ENCODE measurements at regions not wholly inside any gene's neighbourhood (a gene's known extent, or its start where the extent isn't known, plus 50 kb on each side); places are given as distances from the start of the nearest gene placed in this dataset.
A peak's percentile ranks its signal among the peaks of the same experiment; 100 is the strongest.

DNA sequence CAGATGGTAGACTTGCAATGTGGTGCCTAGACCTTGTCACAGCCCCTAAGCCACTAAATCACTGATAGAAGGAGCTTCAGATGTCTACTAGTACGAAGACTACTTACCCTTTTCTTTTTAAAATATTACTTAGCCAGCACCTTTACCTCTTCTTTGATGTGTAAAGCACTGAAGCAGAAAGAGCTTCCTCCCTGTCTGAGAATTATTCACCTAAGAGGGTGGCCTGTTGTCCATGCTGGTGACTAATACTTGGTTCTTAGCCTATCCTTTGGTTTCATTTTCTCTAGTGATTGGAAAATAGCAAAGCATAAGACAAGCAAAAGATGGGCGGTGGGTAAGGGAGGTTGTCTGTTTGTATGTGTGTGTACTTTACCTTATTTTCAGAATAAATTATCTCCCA lies 794.6 kb downstream of the TFAP2A start:
- Histone ChIP-seq H3K4me2 (ENCODE audit: low read length) (0 out of 2 replicates have a peak overlapping the region, but pooled peaks have one; percentile 38), H3F3A (ENCODE audit: low read length, unreplicated experiment) (no peaks in the 10 kb centered on the region), H3K79me2 (ENCODE audit: low read length) (no peaks in the 10 kb centered on the region), H3K4me3 (ENCODE audit: low read length) (no peak overlapping the region), H3K9me2 (replicated peaks; ENCODE audit: low read length) (no peaks in the 10 kb centered on the region), H3K9me3 (ENCODE audit: low read length) (no peaks in the 10 kb centered on the region), H3K27ac (ENCODE audit: low read length) (no peak overlapping the region), H4K20me1 (ENCODE audit: low read length) (no peaks in the 10 kb centered on the region), H3K4me1 (ENCODE audit: insufficient read depth, low read length) (no peaks in the 10 kb centered on the region), H3K36me3 (ENCODE audit: low read depth, low read length) (no peaks in the 10 kb centered on the region), H3K9ac (ENCODE audit: low read length) (no peak overlapping the region), H2AFZ (ENCODE audit: low read length) (no peak overlapping the region), H3K27me3 (ENCODE audit: low read length) (peaks cover 16% of the 10 kb centered on the region)
- intact Hi-C loops (cut with micrococcal nuclease) = no loop called here
- no peak for ATAC-seq
- no peak for TF ChIP-seq EZH2 (IDR thresholded peaks at IDR 0.05; ENCODE audit: low read length, unreplicated experiment)
- no peak for TF ChIP-seq EZH2phosphoT487 (IDR thresholded peaks at IDR 0.05; ENCODE audit: borderline replicate concordance, low read length)
- TF ChIP-seq, protein P1, sequence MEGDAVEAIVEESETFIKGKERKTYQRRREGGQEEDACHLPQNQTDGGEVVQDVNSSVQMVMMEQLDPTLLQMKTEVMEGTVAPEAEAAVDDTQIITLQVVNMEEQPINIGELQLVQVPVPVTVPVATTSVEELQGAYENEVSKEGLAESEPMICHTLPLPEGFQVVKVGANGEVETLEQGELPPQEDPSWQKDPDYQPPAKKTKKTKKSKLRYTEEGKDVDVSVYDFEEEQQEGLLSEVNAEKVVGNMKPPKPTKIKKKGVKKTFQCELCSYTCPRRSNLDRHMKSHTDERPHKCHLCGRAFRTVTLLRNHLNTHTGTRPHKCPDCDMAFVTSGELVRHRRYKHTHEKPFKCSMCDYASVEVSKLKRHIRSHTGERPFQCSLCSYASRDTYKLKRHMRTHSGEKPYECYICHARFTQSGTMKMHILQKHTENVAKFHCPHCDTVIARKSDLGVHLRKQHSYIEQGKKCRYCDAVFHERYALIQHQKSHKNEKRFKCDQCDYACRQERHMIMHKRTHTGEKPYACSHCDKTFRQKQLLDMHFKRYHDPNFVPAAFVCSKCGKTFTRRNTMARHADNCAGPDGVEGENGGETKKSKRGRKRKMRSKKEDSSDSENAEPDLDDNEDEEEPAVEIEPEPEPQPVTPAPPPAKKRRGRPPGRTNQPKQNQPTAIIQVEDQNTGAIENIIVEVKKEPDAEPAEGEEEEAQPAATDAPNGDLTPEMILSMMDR (conservative IDR thresholded peaks at IDR 0.05; ENCODE audit: low read depth, low read length) = no peak
- no TSS peak for BruUV-seq (replicated peaks)
- CTCF ChIA-PET = no interaction called here
- POLR2A ChIA-PET (ENCODE audit: unreplicated experiment) = no interaction called here
- DNase-seq = peak; percentile 41

DNA sequence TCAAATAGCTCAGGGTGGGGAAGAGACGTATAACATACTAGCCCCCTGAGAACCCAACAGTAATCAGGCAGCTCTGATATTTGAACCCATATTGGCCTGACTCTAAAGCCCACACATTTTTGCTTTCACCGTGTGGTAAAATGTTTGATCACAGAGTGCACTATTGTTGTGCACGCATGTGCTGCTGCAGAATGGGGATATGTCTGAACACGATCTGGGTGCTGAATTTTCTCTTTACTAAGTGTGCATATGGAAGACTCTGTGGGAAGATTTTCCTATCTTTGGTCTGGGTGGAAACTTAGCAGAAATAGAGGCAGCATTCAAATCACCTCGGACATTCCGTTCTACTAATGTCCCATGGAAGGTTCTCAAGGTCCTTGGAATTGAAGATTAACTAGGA lies 800.1 kb downstream of the TFAP2A start:
- H3K9me2 ChIP-seq (replicated peaks; ENCODE audit: low read length) = no peaks in the 10 kb centered on the region
- no peak overlapping the region for H3K27ac ChIP-seq (ENCODE audit: low read length)
- H3K79me2 ChIP-seq (ENCODE audit: low read length) = no peaks in the 10 kb centered on the region
- no peaks in the 10 kb centered on the region for H3K4me1 ChIP-seq (ENCODE audit: insufficient read depth, low read length)
- no peak for DNase-seq
- BruUV-seq (replicated peaks) = no TSS peak
- no peaks in the 10 kb centered on the region for H3K9me3 ChIP-seq (ENCODE audit: low read length)
- intact Hi-C loops (cut with micrococcal nuclease) = loop anchor here (10.0 kb wide), 1 partner anchor 360 kb away; no protein-coding TSS in a partner anchor
- H3K4me2 ChIP-seq (ENCODE audit: low read length) = no peak overlapping the region
- ChIA-PET CTCF (no interaction called here), POLR2A (ENCODE audit: unreplicated experiment) (no interaction called here)
- H3K4me3 ChIP-seq (ENCODE audit: low read length) = no peak overlapping the region
- no peak overlapping the region for H2AFZ ChIP-seq (ENCODE audit: low read length)
- H3K9ac ChIP-seq (ENCODE audit: low read length) = no peak overlapping the region
- no peaks in the 10 kb centered on the region for H3F3A ChIP-seq (ENCODE audit: low read length, unreplicated experiment)
- no peak for ATAC-seq
- H4K20me1 ChIP-seq (ENCODE audit: low read length) = no peaks in the 10 kb centered on the region
- H3K27me3 ChIP-seq (ENCODE audit: low read length) = peaks cover 35% of the 10 kb centered on the region
- H3K36me3 ChIP-seq (ENCODE audit: low read depth, low read length) = no peaks in the 10 kb centered on the region
- TF ChIP-seq EZH2phosphoT487 (IDR thresholded peaks at IDR 0.05; ENCODE audit: borderline replicate concordance, low read length) (no peak), EZH2 (IDR thresholded peaks at IDR 0.05; ENCODE audit: low read length, unreplicated experiment) (no peak)
- TF ChIP-seq, protein P1 (conservative IDR thresholded peaks at IDR 0.05; ENCODE audit: low read depth, low read length) = no peak

DNA sequence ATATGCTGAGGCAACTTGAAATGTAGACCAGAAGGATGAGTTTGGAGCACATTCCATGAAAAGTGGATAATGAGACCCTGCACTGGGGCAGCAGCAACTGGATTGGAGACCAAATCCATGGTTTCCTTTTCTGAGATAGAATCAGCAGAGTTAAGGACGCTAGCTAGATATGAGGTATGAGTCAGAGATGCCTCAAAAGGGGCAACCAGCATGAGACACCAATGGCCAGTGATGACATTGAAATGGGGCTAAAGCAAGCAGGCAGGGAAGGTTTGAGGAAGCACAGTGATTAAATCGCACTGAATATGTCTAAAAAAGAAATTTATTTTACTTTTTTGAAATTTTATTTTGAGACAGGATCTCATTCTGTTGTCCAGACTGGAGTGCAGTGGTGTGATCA lies 802.4 kb downstream of the TFAP2A start:
- no peak for TF ChIP-seq EZH2 (IDR thresholded peaks at IDR 0.05; ENCODE audit: low read length, unreplicated experiment)
- TF ChIP-seq, protein P1 (conservative IDR thresholded peaks at IDR 0.05; ENCODE audit: low read depth, low read length) = no peak
- TF ChIP-seq EZH2phosphoT487 (IDR thresholded peaks at IDR 0.05; ENCODE audit: borderline replicate concordance, low read length) = no peak
- ATAC-seq (no peak), DNase-seq (no peak)
- no TSS peak for BruUV-seq (replicated peaks)
- CTCF ChIA-PET = no interaction called here
- Histone ChIP-seq H3F3A (ENCODE audit: low read length, unreplicated experiment) (no peaks in the 10 kb centered on the region), H3K4me1 (ENCODE audit: insufficient read depth, low read length) (no peaks in the 10 kb centered on the region), H3K9me3 (ENCODE audit: low read length) (no peaks in the 10 kb centered on the region), H3K4me2 (ENCODE audit: low read length) (no peak overlapping the region), H3K27ac (ENCODE audit: low read length) (no peak overlapping the region), H3K9ac (ENCODE audit: low read length) (no peak overlapping the region), H4K20me1 (ENCODE audit: low read length) (no peaks in the 10 kb centered on the region), H3K9me2 (replicated peaks; ENCODE audit: low read length) (no peaks in the 10 kb centered on the region), H3K27me3 (ENCODE audit: low read length) (peaks cover 56% of the 10 kb centered on the region), H3K4me3 (ENCODE audit: low read length) (no peak overlapping the region), H3K36me3 (ENCODE audit: low read depth, low read length) (no peaks in the 10 kb centered on the region), H2AFZ (ENCODE audit: low read length) (no peak overlapping the region), H3K79me2 (ENCODE audit: low read length) (no peaks in the 10 kb centered on the region)
- POLR2A ChIA-PET (ENCODE audit: unreplicated experiment) = no interaction called here
- intact Hi-C loops (cut with micrococcal nuclease) = loop anchor here (10.0 kb wide), 1 partner anchor 358 kb away; no protein-coding TSS in a partner anchor

Measured in PC-3 (cell line).